ENCODE measurements at regions not wholly inside any gene's neighbourhood (a gene's known extent, or its start where the extent isn't known, plus 50 kb on each side); places are given as distances from the start of the nearest gene placed in this dataset.
"Not testable (repeated sequence)": the region's sequence is repeated elsewhere in the genome, so short reads cannot be mapped to it uniquely, and the experiment has no call there.

DNA sequence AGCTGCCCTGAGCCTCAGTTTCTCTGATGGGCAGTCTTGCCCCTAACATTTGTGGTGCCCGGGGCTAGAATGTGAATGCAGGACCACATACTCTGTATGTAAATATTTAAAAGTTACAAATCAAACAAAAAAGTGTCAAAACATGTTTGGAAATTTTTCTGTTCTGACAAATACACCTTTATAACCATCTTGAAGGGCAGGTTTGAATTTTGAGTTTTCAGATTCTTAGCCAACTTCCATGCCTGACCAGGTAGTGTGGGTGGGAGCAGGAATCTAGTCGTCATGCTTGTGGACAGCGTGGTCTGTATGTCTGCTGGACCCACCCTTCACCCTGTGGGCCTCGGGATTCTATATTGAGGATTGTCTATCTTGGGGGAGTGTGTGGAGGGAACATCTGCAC, 325.1 kb downstream of the SOX4 start:
- DNase-seq (ENCODE audit: low read depth), result no peak

DNA sequence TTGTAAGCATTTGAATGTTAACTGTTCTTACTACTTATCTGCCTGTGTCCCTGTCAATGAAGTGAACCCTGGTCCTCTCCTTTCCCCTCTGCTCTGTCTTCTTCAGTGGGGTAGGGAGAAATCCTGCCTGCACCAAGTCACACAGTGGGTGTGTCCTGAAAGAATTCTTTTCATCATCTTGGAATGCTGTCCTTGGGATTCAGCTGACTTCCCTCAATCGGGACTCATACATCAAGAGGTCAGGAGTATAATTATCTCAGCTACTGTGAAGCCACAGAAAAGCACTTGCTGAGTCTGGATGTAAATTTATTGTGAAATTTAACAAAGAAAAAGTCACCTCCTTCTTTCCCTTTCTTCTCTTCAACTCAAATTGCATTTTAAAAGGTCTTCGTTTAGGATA, 328.5 kb downstream of the SOX4 start:
- no peak for DNase-seq (ENCODE audit: low read depth)

- no peak for DNase-seq (ENCODE audit: low read depth)
Measured at GRCh38 chr6:21924002-21924401, 330.5 kb downstream of the SOX4 start.

DNA sequence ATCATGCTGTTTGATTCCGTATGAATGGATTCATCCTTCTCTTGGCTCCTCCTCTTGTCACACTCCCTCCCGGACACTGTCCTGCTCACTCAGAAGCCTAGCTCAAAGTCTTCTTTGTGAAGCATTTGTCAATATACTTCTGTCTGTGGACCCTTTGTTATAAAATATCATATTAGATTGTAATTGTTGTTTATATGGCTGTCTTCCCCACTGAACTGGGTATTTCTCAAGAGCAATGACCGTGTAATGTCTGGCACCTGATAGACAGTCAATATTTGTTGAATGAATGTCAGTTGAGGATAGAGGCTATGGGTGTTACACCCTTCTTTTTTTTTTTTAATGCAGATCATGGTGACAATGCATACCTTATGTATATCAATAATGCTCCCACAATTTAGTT, 335.3 kb downstream of the SOX4 start:
- DNase-seq (ENCODE audit: low read depth), result no peak

DNA sequence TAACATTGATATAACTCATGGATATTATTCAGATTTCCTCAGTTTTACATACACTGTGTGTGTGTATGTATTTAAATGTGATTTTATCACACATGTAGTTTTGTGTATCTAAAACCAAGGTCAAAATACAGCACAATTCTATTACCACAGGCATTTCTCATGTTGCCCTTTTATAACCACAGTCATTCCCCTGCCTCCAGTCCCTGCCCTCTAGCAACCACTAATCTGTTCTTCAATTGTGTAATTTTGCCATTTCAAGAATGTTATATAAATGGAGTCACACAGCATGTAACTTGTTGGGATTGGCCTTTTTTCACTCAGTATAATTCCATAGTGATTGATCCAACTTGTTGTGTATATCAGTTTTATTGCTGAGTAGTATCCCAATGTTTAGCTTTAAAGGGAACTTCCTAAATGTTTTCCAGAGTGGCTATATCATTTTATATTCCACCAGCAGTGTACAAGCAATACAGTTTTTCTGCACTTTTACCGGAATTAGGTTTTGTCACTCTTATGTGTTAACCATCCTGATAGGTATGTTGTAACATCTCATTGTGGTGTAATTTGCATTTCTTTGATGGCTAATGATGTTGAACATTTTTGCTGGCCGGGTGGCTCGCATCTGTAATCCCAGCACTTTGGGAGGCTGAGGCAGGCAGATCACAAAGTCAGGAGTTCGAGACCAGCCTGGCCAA, 338.2 kb downstream of the SOX4 start:
- DNase-seq (ENCODE audit: low read depth), result no peak

- no peak for DNase-seq (ENCODE audit: low read depth)
Measured at GRCh38 chr6:21933351-21933750, 339.8 kb downstream of the SOX4 start.

DNA sequence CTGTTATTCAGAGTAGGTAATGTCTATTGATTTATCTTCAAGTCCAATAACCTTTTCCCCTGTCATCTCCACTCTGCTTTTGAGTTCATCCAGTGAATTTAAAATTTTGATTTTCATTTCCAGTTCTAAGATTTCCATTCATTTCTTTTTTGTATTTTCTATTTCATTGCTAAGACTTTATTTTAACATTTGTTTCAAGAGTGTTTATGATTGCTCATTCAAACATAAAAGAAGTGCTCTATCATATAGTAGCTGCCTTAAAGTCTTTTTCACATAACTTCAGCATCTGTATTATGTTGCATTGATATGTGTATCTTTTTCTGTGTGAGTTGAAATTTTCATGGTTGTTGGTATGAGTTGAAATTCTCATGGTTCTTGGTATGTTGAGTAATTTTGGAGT, 341.6 kb downstream of the SOX4 start:
- no peak for DNase-seq (ENCODE audit: low read depth)

DNA sequence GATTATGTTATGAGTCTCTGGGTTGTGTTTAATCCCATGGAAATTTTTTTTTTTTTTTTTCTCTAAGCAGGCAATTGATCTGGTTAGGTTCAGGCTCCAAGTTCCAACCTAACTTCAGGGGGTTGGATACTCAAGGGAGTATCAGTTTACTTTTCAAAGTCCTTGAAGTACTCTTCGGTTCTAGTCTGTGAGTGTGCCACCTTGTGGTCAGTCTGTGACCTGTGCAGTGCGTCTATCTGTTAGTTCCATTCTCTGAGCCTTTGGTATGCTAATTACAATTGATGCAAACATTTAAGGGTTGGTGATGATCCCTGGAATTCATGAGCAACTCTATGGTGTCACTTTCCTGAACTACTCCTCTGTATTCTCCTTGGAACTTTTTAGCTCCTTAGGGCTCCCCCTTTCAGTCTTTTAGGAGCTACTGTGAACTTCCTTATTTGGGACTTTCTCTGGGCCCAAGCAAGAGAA, 342.0 kb downstream of the SOX4 start:
- DNase-seq (ENCODE audit: low read depth), result no peak

DNA sequence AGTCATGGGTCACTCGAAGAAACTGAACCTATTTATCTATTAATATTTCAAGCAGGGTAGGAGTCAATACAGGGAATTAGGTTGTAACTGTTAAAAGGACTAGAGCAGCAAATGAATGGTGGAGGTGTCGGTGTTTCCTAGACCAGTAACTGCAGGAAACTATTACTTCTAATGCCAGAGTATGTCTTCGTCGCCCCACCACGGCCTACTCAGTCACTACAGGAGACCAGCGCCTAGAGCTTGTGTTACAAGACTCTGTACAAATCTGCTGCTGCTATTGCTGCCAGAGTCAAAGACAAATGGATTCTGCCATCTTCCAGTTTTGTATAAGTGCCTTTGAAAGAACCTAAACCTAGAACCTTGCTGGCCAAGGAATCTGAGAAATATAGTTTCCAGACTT, 343.9 kb downstream of the SOX4 start:
- no peak for DNase-seq (ENCODE audit: low read depth)

DNA sequence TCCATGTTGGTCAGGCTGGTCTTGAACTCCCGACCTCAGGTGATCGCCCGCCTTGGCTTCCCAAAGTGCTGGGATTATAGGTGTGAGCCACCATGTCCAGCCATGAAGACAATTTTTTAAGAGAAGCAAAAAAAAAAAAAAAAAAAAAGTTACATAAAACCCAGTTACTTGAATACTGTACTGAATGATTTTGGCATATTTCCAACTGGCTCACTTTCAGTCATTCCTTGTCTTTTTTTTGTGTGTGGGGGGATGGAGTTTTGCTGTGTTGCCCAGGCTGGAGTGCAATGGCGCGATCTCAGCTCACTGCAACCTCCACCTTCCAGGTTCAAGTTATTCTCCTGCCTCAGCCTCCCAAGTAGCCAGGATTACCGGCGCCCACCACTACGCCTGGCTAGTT, 345.5 kb downstream of the SOX4 start:
- DNase-seq (ENCODE audit: low read depth), result not testable (repeated sequence)

- DNase-seq (ENCODE audit: low read depth), result no peak
Measured at GRCh38 chr6:21941926-21942325, 348.4 kb downstream of the SOX4 start.

- no peak for DNase-seq (ENCODE audit: low read depth)
Measured at GRCh38 chr6:21942897-21943296, 349.3 kb downstream of the SOX4 start.

DNA sequence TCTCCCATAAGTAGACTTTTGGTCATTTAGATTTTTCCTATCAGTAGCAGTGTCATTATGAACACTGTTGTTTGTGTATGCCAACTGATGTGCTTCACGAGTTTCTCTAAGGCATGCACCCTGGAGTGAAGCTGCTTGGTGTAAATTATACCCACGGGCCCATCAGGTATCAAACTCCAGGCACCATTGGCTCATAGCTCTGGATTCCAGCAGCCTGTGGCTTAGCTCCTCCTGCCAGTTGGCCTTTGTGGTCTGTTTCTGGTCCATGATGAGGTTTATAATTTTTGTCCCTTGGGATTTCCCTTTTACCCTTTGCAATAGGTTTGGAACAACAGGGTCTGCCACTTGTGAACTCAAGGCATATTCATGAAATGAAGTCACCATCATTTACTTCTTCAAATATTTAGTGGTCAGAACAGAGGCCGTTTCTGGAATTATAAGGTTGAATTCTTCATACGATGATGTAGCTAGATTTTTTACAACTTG, 350.5 kb downstream of the PRL start:
- DNase-seq (ENCODE audit: low read depth), result no peak

GRCh38 chr6:21947227-21947626, 349.6 kb downstream of the PRL start:
- DNase-seq (ENCODE audit: low read depth), result not testable (repeated sequence)

DNA sequence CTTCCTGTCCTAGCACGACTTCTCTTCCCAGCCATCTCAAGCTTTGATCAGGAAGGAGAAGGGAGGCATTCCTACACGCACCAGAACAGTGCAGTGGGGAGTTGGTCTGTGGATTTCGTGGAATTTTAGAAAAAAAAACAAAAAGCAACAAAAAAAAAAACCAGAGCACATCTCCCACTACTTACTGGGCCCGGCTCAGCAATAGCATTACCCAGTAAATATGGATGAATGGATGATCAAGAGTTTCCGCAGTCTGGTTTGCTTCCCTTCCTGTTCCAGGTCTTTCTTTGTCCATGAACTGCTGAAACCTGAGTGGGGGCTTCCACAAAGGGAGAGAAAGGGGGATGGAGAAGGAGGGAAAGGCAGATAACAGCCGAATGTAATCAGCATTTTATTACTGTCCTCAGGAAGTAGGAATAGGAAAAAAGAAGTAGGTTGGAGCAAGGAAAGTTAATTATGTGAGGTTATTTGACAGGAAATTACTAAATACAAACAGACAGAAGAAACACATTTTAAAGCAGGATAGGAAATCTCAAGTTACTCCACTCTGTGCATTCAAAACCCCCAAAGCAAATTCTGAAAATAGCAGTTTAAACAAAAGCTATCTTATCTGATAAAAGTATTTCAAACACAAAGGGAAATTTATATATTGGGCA, 349.0 kb downstream of the PRL start:
- DNase-seq (ENCODE audit: low read depth), result no peak

DNA sequence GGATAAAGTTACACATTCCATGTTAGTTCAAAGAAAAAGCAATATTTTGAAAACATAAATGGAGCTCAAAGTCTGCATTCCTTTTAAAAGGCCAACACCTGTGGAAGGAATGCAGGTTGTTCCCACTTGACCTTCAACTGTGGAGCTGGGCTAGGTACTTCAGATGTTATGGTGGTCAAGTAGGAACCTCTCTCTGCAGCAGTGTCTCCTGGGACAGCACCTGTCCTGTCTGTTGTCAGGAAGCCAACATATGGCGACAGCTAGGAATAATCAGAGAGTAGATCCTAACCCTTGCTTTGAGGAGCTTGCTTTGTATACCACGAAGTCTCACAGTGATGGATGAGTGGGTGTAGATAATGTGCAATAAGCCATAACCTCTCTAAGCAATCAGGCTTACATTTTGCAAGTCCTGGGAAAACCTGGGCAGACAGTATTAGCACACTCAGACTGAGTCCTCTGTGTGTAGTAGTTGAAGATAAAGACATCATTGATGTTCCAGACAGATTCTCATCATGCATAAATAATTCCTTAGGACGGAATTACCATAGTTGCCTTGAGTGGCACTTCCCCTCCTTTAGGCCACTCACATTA, 347.5 kb downstream of the PRL start:
- no peak for DNase-seq (ENCODE audit: low read depth)

- no peak for DNase-seq (ENCODE audit: low read depth)
Measured at GRCh38 chr6:21952367-21952766, 344.5 kb downstream of the PRL start.

- no peak for DNase-seq (ENCODE audit: low read depth)
Measured at GRCh38 chr6:21953831-21954801, 342.7 kb downstream of the PRL start.

DNA sequence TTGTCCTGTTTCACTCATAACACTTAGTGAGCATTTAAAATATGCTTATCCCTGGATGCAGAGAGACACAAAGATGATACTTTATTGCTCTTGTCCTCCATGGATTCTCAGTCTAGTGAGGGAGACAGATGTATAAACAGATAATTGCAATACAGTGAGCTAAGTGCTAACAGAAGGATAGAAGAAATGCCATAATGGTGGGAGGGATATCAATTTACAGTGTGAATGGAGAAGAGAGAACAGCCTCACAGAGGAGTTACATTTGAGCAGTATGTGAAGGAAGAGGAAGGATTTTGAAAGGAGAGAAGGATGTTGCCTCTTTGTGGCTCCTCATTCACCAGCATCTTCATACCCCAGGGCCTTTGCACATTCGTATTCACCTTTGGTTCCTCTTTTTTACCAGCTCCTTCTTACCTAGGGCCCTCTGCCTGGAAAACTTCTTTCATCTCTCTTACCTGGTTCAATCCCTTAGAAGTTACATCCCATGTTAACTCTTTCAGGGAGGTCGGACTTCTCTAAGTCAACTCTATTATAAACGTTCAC, 341.7 kb downstream of the PRL start:
- no peak for DNase-seq (ENCODE audit: low read depth)

- DNase-seq (ENCODE audit: low read depth), result no peak
Measured at GRCh38 chr6:21955951-21956350, 340.9 kb downstream of the PRL start.

DNA sequence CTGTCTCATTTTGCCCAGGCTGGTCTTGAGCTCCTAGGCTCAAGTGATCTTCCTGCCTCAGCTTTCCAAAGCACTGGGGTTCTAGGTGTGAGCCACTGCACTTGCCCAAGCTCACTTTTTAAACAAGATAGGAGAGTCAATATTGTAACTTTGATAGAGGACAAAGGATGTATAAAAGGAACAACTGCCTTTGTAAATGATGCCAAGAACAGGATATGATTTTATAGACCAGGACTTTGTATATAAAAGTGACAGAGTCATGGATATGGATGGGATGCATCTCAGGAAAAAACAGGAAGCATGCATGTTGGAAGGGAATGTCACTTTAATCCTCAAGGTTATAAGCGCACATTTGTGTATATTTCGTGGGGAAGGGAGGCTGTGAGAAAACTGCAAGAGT, 338.4 kb downstream of the PRL start:
- no peak for DNase-seq (ENCODE audit: low read depth)

DNA sequence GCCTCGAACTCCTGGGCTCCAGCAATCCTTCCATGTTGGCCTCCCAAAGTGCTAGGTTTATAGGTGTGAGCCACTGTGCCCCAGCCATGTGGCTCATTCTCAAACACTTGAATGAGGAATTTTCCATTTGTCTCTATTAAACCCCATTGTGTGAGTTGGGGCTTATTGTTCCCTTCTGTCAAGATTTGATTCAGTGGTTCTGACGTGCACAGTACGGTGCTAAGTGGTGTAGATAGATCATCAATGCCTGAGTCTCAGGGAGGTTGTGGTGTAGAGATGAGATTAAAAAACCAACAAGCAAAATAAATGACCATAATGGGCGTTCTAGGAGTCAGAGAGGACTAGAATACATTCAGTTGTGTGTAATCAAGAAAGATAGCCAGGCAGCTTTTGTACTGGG, 335.6 kb downstream of the PRL start:
- DNase-seq (ENCODE audit: low read depth), result no peak

Measured in stimulated activated CD8-positive, alpha-beta memory T cell treated with anti-CD3 and anti-CD28 coated beads, Interleukin-4, amount 100 ng/mL, for 24 hours (primary cell).